ENCODE measurements at regions not wholly inside any gene's neighbourhood (a gene's known extent, or its start where the extent isn't known, plus 50 kb on each side); places are given as distances from the start of the nearest gene placed in this dataset.
"Not testable (repeated sequence)": the region's sequence is repeated elsewhere in the genome, so short reads cannot be mapped to it uniquely, and the experiment has no call there.

GRCh38 chr13:63460462-63461090, 2044.9 kb upstream of the PCDH20 start:
- TF ChIP-seq CTCF (IDR thresholded peaks at IDR 0.05; ENCODE audit: insufficient read depth, low read depth, low read length, missing control alignments): no peak
- no peak for DNase-seq (ENCODE audit: low read depth)
- no peak overlapping the region for H3K4me3 ChIP-seq (ENCODE audit: low read depth, low read length)

GRCh38 chr13:63457186-63457585, 2041.5 kb upstream of the PCDH20 start:
- no peak for TF ChIP-seq CTCF (IDR thresholded peaks at IDR 0.05; ENCODE audit: insufficient read depth, low read depth, low read length, missing control alignments)
- no peak overlapping the region for H3K4me3 ChIP-seq (ENCODE audit: low read depth, low read length)
- DNase-seq (ENCODE audit: low read depth): no peak

- no peak for TF ChIP-seq CTCF (IDR thresholded peaks at IDR 0.05; ENCODE audit: insufficient read depth, low read depth, low read length, missing control alignments)
- no peak overlapping the region for H3K4me3 ChIP-seq (ENCODE audit: low read depth, low read length)
- no peak for DNase-seq (ENCODE audit: low read depth)
Measured at GRCh38 chr13:63455938-63456337, 2040.3 kb upstream of the PCDH20 start.

- H3K4me3 ChIP-seq (ENCODE audit: low read depth, low read length): no peak overlapping the region
- DNase-seq (ENCODE audit: low read depth): no peak
- TF ChIP-seq CTCF (IDR thresholded peaks at IDR 0.05; ENCODE audit: insufficient read depth, low read depth, low read length, missing control alignments): no peak
Measured at GRCh38 chr13:63449550-63449949, 2033.9 kb upstream of the PCDH20 start.

- no peak for TF ChIP-seq CTCF (IDR thresholded peaks at IDR 0.05; ENCODE audit: insufficient read depth, low read depth, low read length, missing control alignments)
- DNase-seq (ENCODE audit: low read depth): no peak
- H3K4me3 ChIP-seq (ENCODE audit: low read depth, low read length): no peak overlapping the region
Measured at GRCh38 chr13:63448692-63449091, 2033.0 kb upstream of the PCDH20 start.

GRCh38 chr13:63446329-63446728, 2030.7 kb upstream of the PCDH20 start:
- no peak for DNase-seq (ENCODE audit: low read depth)
- no peak for TF ChIP-seq CTCF (IDR thresholded peaks at IDR 0.05; ENCODE audit: insufficient read depth, low read depth, low read length, missing control alignments)
- no peak overlapping the region for H3K4me3 ChIP-seq (ENCODE audit: low read depth, low read length)

- not testable (repeated sequence) for H3K4me3 ChIP-seq (ENCODE audit: low read depth, low read length); DNase-seq (ENCODE audit: low read depth)
Measured at GRCh38 chr13:63444225-63444624, 2028.6 kb upstream of the PCDH20 start.
